COR-L47 (cell line): ENCODE measurements at regions not wholly inside any gene's neighbourhood (a gene's known extent, or its start where the extent isn't known, plus 50 kb on each side); places are given as distances from the start of the nearest gene placed in this dataset.

ENCODE experiments used
- DNase-seq: peaks from one replicate; lab custom pipeline; 2025; lab: John Stamatoyannopoulos, UW

DNA sequence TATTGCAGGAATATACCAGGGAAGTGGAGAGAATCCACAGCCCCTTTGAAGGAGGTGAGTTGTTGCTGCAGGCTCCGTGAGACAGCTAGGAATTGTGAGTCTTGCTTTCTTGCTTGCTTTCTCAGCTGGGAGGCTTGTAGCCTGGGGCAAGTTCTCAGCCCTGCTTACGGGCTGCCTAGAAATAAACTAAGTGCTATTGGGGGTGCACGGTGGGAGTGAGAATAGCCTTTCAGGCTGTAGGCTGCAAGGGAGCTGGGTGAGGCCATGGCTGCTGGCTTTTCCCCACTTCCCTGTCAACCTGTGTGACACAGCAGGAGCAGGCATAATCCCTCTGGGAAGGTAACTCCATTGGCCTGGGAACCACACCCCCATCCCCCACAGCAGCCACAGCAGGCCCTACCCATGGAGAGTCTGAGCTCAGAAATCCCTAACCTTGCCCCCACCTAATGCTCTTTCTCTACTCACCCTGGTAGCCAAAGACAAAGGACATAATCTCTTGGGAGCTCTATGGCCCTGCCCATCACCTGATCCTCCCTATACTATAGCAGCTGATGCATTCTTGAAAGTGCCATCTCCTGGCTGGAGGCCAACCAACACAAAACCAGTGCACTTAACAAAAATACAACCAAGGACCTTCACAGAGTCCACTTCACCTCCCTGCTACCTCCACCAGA lies 113.0 kb downstream of the MMRN1 start:
- no peak for DNase-seq

DNA sequence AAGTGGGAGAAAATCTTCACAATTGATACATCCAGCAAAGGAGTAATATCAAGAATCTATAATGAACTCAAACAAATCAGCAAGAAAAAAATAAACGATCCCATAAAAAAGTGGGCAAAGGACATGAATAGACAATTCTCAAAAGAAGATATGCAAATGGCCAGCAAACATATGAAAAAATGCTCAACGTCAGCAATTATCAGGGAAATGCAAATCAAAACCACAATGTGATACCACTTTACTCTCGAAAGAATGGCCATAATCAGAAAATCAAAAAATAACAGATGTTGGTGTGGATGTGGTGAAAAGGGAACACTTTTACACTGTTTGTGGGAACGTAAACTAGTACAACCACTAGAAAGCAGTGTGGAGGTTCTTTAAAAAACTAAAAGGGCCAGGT lies 114.3 kb upstream of the CCSER1 start:
- no peak for DNase-seq

DNA sequence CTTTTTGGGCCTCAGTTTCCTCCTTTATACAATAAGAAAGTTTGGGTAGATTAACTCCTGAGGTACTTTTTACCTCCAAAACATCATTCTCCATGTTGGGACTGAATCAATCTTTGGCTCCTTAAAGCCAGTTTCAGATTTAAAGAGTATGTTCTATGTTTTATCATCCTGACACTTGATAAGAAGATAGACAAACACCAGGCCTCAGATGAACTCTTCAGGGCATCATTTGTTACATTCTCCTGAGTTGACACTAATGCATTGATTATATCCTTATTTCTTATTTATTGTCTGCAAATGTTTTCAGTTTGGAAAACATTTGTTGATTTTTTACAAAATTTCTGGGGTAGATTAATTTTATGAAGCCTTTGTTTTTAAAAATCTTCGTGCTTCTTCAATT lies 102.7 kb upstream of the CCSER1 start:
- no peak for DNase-seq

DNA sequence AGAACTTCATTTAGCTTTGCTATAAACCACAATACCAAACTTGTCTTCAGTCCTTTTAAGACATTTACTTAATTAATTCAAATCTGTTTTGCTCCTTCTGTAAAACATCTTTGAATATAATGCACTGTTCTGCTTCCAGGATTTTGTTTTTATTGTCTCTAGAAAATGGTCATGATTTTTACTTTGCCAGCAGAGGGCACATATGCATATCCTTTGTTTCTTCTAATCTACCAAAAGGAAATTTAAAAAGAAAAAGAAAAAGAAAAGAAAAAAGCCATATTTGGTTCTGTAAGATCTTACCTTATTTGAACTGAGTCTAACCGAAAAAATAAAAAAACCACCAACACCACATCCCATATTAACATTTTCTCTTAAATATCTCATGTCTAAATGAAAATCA lies 101.9 kb upstream of the CCSER1 start:
- DNase-seq, result no peak

DNA sequence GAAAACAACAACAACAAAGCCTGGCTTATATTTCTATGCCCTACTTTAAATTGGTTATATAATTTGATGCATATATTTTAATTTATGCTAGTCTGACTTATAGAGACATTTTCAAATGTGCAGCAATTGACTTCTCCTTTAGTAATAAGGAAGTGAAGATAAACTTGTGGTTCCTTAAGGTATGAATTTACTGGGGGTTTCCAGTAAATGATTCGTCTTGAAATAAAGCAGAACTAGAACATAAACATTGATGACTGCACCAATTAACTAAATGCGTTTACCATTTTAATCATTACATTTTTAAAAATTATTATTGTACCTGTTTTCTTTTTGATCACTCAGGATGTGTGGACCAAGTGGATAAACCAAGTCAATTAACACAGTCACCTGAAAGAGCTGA lies 99.6 kb upstream of the CCSER1 start:
- no peak for DNase-seq

DNA sequence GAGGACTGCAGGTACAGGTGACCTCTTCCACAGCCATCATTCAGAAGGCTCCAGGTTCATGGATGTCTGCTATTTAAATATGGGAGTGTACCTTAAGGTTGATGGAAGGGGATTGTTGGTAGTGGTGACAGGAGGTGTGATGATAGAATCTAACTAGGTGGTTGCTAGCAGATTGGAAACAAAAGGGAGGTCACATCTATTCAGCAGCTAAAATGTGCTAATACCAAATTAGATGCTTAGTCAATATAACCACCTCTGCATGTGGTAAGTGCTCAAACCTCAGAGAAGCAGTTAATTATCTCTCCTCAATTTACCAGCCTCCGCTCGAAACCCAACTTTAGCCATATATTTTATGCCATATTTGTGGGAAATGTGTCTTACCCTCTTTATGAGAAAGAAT lies 98.7 kb upstream of the CCSER1 start:
- peak; percentile 30 for DNase-seq

DNA sequence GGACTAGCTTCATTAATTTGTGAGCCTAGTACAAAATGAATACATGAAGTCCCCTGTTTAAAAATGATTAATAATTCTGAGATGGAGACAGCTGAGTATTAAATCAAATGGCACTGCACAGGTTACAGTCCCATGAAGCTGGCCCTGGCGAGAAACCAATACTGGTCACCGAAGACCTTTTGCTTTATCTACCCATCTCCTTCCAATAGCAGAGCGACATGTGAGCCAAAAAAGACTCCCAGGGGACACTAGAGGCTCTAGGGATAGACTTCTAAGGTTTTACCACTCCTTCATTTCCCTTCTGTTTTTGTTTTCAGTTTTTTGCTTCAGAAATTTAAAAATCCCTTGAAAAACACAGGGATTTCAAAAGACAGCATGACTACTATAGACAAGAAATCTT lies 97.0 kb upstream of the CCSER1 start:
- DNase-seq, result no peak

DNA sequence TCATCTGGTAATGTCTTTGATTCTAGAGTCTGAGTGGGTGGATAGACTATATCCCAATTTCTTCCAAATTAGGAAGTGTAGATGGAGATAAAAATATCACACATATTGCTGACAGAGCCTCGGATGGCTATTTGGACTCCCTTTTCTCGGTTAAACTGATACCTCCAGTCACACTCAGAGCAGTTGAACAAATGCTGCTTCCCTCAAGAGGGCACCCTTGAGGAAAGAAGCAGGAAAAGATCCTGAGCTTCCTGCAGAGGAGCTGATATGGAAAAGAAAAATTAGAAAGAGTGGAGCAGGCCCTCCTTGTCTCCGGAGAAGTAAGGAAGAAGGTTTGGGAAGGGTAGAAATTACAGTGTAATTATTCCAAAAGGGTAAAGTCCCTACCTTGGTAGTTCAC lies 96.2 kb upstream of the CCSER1 start:
- no peak for DNase-seq

DNA sequence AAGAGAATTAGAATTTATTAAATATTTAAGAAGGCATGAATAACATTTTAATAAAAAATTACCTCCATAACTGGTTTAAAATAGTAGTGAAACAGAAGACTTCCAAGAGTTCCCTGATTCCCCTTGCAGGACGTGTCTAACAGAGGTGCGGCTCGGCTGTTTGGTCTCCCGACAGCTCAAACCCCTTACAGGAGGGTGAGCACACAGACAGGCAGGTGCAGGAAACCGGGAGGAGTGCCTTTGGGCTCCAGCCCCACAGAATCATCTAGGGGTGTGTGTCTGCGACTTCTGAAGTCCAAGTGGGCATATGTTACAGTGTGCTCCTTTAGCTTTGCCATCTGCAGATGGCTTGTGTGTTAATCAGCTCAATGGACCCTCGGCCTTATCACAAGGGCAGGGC lies 88.1 kb upstream of the CCSER1 start:
- DNase-seq, result no peak

DNA sequence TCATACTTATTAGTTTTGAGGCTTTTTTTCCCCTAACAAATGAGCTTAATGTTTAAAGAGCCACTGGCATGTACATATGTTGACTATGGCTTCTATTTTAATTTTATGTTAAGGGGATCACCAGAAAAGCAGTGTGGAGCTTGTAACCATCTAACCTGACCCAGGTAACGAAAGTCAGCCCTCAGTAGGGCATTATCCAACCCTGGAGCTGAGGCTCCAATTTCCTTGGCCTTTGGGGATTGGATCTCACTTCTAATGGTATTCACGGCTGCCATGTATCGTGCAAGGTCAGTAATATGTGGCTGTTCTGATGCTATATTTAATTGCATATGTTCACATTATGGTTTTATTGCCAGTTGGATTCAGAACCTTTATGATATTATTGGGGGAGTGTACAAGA lies 75.2 kb upstream of the CCSER1 start:
- no peak for DNase-seq

DNA sequence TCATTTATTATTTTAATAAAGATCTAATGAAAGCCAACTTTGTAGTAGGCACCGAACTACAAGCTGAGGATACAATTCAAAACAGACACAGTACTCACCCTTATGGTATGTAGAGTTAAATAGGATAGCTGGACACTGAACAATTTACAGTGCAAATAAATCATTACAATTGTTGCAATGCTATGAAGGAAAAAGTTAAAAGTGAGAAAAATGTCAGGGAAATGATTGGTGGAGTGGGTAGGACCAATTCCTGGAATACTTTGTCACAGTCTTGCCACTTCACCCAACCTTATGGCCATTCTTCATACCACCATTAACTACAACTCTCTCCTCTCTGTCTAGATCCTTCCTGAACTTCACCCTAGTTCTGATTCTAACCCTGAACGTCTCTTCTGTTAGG lies 70.1 kb upstream of the CCSER1 start:
- no peak for DNase-seq

DNA sequence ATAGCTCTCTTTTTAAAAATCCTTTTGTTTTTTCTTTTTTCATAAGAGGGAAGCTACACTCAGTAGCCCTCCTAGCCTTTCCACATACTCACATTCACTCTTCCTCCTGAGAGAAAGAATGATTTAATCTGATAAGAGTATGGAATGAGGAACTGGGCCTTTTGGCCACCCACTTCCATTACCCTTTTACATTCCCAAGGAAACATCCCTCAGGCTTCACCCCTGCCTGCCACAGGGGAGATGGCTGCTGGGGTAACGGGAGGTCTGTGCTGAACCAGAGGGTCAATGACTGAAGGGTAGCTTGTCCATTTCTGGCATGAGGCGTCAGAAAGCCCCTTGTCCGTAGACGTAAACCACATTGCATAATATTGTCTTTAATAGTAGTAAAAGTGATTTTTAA lies 67.2 kb upstream of the CCSER1 start:
- no peak for DNase-seq

DNA sequence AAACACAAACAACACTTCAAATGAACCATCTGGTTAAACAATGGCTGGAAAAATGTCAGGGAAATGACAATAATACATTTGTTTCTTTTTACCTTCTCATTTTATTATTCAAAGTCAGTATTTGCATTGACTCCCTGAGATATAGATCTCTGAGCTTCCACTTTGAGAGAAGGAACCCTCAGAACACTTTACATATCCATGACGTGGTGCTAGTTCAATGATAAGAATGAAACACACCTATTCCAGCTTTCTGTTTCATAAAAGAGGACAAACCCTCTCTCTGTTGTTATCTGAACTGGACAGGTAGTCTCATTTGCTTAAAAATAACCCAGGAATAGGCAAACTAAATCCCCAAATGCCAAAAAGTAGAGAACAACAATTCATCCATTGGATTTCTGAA lies 65.3 kb upstream of the CCSER1 start:
- no peak for DNase-seq

DNA sequence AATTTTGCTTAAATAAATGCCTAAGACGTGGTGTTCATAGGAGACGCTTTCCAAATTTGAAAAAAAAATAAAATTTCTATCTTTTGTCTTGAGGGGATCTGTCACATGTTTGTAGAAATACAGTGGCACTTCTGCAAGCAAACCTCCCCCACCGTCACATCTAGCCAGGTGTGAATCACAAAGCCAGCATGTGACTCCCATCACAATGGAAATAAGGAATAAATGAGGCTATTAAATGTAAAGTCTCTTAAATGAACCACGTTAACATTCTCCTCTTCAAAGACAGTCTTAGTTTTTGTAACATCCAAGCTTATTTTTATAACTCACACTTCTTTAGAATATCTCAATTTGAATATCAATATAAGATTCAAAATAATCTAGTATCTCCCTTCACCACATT lies 63.0 kb upstream of the CCSER1 start:
- DNase-seq, result no peak

DNA sequence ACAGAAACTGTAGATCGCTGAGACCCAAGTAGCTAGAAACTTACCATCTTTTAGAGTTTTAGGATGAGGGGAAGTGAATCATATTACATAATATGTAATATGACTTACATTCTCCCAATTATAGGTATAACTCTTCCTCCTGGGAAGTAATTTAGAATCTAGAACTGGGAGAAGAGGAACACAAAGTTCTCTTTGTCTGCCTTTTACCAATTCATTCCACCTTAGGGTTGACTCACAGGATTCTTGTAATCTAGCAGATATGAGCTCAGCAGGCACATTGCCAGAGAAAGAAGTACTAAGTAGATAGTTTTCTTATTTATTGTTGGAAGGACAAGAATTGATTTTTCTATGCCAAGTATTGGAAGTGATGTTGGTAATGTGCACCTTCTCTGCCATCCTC lies 58.0 kb upstream of the CCSER1 start:
- no peak for DNase-seq

DNA sequence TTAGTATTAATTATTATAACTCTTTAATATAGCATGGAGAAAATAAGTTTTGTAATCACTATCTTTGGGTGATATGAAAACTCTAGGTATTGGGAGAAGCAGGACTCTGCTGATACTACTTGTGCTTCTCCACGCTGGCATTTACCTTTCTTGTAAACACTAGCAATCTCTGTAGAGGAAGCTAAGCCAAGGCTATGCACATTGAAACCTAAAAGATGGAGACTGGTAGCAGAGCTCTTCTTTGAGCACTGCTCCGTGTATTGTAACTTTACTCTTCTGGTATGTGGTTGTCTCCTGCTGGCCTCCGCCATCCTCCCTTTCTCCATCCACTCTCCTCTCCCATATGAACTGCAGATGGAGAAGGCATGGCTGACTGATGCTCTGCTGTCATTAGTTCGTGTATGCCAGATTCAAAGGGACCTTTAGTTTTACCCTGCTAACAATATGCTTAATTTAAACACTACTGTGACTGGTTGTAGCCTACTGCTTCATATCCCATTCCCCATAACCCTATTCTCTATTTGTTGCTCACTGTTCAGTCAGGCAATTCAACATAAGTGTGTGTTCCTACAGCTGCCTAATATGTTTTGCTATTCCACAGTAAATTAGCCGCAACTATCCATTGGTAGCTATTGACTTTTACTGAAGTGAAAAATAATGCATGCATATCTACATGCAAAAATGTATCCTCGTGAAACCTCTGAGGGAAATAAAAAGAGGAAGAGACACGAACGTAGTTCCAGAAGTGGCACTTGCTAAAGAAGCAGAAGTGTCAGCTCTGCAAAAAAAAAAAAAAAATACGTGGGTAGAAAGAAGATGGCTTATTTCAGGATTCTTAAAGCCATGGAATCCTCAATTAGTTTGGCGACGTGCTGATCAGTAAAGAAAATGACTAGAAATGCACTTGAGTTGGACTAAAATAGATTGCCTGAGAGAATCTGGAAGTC lies 55.6 kb upstream of the CCSER1 start:
- no peak for DNase-seq

DNA sequence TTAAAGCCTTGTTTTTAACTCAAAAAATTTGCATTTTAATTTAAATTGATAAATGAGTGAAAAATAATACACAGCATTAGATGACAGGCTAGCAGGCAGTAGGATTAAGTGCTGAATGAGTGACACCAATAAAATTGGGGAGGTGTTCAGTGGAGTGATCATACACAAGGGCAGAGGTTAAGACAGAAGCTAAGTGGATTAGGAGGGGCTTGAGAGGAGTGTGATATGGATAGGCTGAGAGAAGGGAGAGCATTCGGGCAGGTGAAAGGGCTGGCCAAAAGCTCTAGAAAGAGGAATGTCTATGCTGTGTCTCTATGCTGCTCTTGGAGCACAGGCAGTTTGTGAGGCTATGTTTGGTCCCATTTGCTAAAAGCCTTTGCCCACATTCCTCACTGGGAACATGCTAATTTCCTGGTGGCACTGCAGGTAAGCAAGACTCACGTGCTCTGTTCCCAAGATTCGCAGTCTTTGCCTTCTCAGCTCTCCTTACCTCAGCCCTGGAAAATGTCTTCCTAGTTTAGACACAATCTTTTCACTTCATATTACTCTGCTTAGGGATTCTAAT lies 52.8 kb upstream of the CCSER1 start:
- DNase-seq, result no peak
